T-helper 1 cell (primary cell): ENCODE measurements at regions not wholly inside any gene's neighbourhood (a gene's known extent, or its start where the extent isn't known, plus 50 kb on each side); places are given as distances from the start of the nearest gene placed in this dataset.

Experiments used
- DNase-seq, 5 donors: peaks; one replicate each; pipeline ENCODE4 v3.0.0-alpha.2; 2012 to 2020

DNA sequence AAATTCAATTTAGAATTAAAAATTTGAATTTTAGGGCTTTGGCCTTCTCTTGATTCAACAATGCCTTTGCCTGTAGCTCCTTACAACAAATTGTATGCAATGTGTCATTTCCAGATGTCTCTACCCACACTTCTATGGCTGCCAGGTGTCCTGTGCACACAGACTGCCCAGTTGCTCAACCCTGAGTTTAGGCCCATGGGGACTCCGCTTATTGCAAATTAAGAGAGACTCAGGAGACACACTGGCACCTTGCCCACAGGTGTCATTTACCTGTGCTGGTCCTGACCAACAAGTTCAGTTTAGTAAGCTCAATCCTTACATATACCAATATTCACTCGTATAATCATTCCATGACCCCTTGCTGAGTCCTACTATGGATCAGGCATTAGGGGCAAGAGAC, 236.1 kb downstream of the OMA1 start:
- no peak for DNase-seq

DNA sequence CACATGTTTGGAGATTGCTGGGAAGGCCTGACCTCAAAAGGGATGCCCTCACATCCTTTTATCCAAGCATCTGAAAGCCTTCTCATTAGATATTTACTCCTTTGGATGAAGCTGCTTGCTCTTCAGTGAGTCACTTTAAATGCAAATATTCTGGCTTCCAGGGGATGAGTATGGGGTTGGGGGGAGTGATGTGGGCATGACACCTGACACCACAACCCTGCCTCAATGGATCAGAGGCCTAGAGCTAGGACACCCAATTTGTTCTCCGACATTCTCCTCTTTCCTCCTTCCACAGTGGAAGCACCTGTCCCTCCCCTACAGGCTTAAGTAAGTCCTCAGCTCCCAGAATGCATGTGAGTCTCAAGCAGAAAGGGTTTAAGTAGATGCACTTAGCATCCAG, 238.3 kb downstream of the OMA1 start:
- DNase-seq: no peak

DNA sequence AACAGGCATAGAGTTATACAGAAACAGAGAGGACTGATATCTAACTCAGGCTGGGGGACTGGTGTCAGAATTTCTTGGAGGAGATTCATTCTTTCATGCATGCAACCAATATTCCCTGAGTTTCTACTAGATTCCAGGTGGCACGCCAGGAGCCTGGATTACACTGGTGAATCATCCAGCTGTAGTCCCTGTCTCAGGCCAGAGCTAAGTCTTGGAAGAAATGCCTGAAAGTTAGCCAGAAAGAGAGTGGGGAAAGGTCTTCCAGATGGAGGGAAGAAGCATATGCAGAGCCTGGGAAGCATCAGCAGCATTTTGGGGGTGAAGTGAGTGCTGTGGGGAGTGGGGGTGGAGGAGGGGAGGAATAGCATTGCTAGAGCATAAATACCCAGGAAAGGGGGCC, 239.1 kb downstream of the OMA1 start:
- DNase-seq: no peak

DNA sequence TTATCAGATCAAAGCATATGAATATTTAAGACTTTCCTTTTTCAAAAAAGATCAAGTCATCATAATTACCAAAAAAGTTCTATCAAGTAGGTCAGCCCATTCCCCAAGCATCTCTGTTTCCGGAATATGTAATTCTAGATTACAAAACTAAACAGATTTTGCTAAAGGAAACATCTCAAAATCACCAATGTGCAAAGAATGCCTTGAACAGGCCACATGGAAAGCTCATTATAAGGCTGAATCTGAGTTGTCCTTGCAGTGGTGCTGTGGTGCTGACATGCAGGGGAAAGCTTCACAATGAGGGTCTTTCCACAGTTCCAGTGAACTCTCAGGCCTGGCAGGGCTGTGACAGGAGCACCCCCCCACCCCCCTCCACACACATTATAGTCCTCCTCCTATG, 240.9 kb downstream of the OMA1 start:
- DNase-seq: no peak

DNA sequence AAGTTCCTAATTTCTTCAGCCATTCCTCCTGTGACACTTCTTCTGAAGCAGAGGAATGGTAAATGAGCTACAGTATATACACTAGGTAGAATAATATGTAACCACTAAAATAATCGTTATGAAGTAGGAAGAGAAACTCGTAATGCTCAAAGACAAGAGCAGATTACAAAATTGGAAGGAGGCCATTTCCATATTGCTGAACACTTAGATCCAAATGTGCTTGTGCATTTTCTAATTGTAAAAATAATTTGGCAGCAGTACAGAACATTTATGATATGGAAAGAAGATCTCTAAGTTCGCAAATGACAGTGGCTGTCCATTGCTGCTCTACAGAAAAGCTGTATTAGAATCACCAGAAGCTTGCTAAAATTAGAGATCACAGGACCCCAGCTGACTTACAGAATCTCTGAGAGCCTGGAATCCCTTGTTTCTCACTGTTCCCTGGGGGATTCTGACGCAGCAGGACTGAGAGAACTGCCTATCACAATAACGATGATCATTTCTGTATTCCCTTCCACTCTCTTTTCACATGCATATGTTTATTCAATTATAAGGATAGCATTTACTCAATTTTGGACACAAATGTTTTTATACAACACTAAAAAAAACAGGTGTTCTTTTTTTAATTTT, 242.1 kb downstream of the OMA1 start:
- DNase-seq: no peak

DNA sequence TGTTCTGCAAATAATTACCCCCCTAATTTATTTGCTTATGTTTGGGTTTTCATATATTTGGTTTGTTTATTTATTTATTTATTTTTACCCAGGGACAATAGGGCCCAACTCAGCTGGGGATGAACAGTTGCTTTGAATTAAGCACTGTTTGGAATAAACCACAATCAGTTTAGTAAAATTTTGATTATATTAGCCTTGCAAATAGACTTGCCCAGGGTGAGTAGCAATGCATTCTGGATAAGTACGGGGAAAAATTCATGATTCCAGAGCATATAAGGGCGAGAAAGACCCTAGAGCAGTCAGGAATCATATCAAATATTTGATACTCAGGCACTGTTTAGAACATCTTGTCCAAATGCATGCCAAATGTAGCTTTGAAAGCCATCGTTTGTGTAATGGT, 242.7 kb downstream of the OMA1 start:
- DNase-seq: no peak

DNA sequence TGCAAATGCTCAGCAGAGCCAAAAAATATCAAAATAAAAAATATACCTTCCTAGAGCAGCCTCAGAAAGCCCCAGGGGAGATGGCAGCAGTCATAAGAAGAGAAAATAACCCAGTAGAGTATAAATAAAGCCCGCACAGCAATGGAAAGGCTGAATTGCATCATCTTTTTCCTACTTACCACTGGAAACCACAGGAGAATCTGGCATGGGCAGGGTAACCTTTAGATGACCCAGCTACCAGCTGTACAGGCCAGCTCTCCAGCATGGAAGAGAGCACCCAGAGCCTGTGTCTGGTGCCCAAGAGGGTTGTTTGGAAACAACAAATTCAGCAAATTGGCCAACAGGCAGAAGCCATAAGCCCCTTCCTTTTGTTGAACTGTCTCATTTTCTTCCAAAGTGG, 253.1 kb downstream of the OMA1 start:
- no peak for DNase-seq

DNA sequence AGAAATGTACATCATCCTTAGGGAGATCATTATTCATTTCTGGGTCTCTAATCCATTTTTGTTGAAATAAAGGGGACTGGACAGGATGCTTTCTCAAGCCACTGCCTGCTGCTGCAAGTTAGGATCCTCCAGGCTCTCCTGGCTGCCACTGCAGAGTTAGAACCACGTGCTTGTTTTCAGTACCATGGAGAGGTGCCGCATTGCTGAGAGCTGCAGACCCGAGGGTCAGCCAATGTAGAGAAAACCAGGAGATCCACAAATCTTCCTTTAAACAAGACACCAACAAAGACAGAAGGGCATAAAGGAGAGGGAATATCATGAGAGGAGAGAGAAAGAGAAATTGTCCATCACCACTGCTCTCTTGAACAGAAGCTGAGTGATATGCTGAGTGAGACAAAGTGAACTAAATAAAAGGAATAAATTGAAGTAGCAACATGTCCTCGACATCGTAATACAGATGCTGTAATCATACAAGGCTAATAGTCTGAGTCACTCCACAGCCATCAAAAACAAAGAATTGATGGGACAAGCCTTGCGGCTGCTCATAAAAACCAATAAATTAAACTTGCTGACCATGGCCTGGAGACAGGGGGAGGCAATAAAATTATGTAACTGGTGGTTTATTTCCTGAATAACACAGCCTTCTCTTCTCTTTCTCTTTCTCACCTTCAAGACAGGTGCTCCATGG, 255.7 kb downstream of the OMA1 start:
- DNase-seq: no peak

DNA sequence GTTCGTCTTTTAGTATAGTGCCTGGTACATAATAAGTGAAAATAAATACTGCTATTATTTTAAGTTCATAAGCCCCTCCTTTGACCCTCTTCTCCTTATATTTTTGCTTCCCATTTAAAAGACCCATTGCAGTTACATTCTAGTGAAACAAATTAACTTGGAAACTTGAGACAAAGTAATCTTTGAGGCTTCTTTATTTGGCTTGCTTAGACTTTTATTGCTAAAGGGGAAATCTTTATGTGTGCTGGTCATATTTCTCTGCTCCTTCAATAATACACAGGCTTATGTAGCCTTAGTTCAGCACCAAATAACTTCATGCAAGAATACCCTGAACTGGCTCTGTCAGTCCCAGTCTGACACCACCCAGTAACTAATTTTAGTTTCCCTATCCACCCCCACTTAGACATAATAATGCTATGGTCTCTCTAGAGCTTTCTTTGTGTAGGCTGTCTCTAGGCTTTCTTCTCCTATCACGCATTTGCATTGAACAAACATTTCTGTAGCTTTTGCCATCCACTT, 257.8 kb downstream of the OMA1 start:
- DNase-seq: no peak

DNA sequence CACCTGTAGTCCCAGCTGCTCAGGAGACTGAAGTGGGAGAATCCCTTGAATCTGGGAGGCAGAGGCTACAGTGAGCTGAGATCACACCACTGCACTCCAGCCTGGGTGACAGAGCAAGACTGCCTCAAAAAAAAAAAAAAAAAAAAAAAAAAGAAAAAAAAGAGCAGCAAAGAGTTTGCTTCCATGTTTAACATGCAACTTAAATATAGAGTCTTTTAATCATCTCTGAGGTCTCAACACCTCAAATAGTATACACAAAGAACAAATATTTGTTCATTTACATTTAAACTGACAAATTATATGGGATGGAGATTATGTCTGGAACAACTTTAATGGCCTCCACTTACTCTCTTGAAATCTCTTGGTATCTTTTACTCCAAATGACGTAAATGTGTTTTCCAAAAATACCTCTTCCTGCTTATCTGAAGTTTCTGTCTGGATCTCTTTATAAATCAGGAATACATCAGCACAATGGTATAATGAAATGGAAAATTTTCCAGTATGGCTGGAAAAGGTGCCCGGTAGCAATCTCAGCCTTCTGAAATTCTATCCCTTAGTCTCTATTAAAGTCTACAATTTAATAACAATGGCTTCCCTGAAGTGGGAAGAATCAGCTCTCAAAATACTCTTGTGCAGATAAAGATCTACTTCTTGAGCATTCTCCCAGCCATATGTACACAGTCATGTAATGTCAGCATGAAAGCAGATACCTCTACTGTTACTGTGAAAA, 258.5 kb downstream of the OMA1 start:
- no peak for DNase-seq

DNA sequence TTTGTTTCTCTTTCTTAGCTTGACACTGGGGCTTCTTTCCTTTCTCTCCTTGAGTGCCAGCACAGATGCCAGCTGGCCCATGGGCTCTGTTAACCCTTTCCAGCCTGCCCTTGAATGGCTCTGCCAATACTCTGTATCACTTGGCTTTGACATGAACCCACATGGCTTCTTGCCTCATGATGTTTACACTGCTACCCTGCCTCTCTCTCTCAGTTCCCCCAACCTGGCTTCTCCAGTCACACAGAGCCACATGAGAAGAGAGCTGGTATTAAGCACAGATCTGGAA, 262.4 kb downstream of the OMA1 start:
- no peak for DNase-seq

DNA sequence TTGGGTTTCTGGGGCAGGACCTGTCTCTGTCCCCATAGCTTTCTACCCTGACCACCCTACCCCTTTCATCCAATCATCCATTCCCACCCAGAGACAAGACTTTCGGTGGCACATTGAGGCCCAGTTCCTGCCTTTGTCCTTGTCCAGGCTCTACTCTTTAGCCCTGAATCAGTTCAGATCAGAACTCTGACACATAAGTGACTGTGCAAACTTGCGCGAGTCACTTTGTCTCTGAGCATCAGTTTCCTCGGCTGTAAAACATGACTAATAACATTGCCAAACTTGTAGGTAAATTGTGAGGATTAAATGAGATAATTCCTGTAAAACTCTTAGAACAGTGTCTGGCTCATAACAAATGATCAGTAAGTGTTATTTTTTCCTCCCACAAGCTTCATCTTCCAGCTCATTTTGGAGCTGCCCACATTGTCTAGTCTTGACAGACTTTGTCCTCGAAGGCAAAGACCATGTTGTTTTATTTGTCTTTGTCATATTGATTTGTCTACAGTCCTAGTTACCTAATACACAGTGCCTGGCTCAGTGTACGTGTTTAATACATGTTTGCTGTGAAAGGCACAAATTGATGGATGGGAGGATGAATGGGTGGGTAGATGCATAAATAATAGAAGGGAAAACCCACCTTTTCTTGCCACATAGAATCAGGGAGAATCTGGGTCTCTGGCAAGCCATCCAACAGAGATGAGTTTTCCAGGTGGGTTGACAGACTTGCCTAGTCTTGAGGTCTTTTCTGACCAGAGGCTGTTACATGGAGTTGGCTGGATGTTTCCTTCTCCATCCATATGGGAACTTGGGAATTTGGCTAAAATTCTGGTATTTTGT, 262.9 kb downstream of the OMA1 start:
- no peak for DNase-seq

DNA sequence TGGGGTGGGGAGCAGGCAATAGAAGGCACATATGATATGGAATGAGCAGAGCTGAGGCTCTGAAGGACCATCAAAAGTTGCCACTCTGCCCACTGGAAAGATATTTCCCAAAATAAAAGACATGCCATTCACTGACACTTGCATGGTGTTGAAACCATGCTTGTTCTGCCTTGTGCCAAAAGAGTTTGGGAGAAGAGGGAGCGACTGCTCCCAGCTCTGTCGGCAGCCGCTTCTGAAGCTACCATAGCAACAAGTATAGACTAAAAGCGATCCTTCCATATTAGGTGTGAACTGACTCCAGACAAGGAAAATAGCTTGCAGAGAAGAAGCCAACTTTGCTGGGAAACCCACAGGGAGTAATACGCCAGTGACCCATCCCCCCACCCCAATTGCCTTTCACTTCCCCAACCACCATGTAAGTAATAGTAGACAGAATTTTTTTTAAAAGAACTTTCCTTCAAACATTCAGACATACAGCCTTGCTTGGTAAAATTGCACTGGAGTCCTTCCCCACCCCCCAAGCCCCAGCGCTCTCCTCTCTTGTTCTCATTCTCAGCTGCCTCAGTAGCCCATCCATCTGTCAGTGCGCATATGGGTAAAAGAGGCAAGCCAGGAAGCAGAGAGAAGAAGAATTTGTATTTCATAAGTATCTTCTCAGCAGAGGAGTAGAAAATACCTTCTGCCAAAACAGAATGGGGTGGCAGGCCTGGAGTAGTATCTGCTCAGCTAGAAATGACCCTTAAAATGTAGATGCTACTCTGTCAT, 263.7 kb downstream of the OMA1 start:
- no peak for DNase-seq

DNA sequence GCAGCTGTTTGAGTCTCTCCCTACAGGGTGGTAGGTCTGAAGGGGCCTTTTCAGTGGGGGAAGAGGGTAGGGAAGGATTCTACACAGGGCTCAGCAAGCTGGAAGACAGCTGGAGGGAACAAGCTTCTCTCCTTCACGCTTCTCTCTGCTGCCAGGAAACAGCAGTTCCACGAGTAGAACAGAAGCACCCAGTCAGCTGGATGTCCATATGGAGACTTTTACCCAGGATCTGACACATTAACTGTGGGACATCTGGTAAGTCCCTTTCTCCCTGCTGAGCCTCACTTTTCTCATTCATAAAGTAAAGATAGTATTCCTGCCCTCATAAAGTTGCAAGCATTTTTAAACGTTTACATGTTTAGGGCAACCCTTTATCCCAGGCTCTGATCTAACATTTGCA, 280.3 kb downstream of the OMA1 start:
- no peak for DNase-seq

DNA sequence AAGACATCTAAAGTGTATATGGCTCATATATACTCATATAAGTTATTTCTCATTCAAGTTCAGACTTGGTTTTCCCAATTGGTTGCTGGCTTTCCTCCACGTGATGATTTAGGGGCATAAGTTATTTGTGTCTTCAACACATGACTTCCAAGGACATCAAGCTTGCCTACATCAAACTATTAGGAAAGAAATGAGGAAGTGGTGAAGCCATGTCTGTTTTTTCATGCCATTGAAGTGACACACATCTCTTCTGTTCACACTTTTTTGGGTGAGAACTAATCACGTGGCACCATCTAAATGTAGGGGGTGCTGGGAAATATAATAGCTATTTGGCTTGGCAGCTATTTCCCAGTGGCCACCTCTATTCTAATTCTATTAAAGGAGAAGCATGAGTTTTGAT, 282.1 kb downstream of the OMA1 start:
- DNase-seq: no peak

DNA sequence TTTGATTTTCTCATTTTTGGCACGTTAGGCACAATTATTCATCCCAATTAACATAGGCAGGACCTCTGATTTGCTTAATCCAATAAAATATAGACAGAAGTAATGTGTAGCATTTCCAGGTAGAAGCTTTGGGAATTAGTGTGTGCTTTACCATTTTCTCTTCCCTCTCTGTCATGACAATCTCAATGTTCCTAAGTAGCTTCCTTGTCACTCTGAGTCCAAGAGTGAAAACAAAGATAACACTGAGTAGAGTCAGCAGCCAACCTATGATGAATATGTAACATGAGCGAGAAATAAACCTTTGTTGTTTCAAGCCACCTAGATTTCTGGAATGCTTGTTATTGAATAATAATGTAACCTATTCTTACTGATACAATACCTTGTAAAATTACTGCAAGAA, 283.8 kb downstream of the OMA1 start:
- DNase-seq: no peak

DNA sequence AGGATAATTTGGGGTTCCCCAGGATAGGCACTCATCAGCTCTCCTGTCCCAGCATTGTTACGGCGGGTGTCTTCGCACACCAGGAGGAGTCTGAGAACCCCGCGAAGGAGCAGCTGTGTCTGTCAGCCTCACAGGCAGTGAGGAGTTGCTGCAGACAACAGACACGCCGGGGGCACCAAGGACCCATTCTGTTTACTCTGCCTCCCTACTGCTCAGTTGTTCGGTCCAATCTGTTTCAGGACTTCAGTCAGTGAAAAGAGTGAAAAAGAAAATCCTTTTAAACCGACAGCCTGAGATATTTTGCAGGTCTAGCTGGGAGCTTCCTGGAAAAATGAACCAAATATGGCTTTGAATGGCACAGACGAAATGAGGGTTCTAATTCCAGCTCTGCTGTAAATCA, 288.4 kb downstream of the OMA1 start:
- no peak for DNase-seq

DNA sequence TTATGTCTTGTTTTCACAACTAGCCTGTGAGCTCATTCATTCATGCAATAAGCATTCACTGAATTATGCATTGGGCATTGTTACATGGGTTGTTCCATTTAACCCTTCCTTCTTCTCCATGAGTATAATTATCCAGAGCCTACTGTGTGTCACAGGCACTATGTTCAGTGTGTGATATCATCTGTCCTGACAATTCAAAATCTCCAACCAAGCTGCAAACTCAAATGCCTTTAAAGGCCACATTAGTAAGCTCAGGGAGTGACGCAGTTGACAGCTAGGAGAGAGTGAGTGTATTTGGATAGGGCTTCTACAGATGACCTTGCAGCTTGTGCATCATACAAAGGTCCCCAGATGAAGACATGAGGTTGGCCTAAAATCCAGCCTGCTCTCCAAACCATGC, 289.5 kb downstream of the OMA1 start:
- no peak for DNase-seq

DNA sequence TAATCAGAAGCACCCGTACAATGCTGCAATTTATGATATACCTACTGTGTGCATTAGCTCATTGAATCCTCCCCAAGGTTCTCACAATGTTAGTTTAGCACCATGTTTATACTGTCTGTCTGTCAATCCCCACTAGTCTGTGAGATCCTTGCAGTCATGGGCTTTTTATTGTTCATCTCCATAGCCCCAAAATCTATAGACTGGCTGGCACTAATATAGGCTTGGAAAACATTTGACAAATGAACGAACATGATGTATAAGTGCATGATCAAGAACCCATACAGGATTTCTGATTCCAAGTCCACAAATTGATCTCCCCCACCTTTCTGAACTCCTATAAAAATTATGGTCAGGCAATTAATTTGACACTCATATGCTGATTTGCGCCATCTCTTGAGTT, 290.0 kb downstream of the OMA1 start:
- no peak for DNase-seq

DNA sequence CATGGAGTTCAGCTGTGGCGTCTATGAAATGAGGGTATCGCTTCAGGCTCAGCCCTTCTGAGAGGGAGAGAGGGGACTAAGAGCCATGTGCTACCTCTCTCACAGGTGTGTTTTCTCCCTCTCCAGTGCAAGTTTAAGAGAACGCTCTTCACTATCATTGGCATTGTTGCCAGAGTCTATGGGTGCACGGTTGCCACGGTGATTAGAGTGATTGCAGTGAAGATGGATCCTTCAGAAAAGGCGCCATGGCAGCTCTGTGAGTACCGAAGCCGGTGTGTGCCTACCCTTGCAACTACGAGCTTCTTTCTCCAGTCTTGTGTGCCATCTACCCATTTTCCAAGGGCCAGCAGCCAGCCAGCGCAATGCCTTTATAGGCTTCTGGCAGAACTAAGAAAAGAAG, 290.5 kb downstream of the OMA1 start:
- no peak for DNase-seq

DNA sequence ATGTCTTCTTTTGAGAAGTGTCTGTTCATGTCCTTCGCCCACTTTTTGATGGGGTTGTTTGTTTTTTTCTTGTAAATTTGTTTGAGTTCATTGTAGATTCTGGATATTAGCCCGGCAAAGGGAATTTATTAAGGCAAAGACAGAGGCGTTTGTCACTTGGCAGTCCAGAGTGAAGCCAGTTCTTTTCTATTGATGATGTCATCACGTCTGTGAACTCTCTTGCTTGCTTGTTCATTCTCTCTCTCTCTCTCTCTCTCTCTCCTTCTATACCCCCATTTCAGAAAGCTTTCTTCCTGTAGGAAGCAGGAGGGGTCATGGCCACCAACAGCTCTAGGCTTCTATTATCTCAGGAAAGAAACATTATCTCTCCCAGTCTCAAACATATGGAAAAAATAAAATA, 291.3 kb downstream of the OMA1 start:
- no peak for DNase-seq

DNA sequence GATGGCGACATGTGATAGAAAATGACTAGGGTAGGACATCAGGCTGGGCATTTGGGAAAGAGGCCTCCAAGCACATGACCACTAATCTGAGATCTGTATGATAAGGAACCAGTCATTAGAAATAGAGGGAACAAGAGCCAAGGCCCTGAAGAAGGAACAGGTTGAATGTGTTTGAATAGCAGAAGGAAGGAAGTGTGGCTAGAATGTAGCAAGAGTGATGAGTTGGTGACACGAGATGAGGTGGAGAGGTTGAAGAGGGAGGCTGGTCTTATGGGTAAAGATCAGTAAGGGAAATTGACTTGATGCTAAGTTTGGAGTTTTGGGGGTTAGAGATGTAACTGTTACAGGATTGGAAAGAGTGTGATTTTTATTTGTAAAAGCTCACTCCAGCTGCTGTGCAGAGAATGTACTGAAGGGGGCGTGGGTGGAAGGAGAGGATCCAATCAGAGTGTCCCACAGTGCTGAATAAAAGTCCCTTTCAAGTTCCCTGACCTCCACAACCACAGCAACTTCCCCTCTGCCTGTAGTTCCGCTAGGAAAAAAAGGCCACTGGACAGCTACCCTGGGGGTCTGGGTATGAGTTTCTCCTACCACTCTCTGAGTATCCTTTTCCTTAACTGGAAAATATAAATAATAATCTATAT, 295.0 kb downstream of the OMA1 start:
- DNase-seq: no peak
